A549 (cell line): ENCODE measurements at regions not wholly inside any gene's neighbourhood (a gene's known extent, or its start where the extent isn't known, plus 50 kb on each side); places are given as distances from the start of the nearest gene placed in this dataset.

ENCODE experiments used
- ATAC-seq, 2 experiments: fragments of 200-7000 bp in 1 of 2; fragments of >200 bp in 1 of 2; cut with Nextera tagmentation in 1 of 2; cut with Tn5 transposase in 1 of 2; 3 replicates each; pipeline versions ENCODE4 v1.8.0 to v1.9.1; 2018 to 2020; ENCODE audit warnings: mild to moderate bottlenecking in 1 of 2, moderate library complexity in 1 of 2
- CTCF ChIA-PET: fragments of 300-600 bp; sonication (Branson Sonifier 250); formaldehyde crosslinking; extraction: SDS; loops from one replicate; lab custom pipeline; 2021; ENCODE audit warnings: antibody characterized with exemption, inconsistent platforms; lab: Yijun Ruan, JAX
- POLR2A ChIA-PET: fragments of 350-600 bp; formaldehyde crosslinking; extraction: SDS; loops from one replicate; lab custom pipeline; 2021; ENCODE audit warnings: antibody characterized with exemption, inconsistent platforms; lab: Yijun Ruan, JAX
- DNase-seq, 2 experiments: peaks; one replicate each; pipeline versions ENCODE4 v3.0.0 to v3.0.0-alpha.2; 2011 to 2016; ENCODE audit warnings: low read depth in 1 of 2, low spot score in 1 of 2
- FAIRE-seq: peaks from 2 replicates; lab custom pipeline; 2011; peaks lifted over from hg19 to GRCh38; lab: Jason Lieb, UNC
- H3K27ac ChIP-seq, 2 experiments: fragments of >200 bp; sonication (Bioruptor Twin); formaldehyde crosslinking; 3 replicates each; pipeline ENCODE4 v1.5.1; 2016 to 2017
- H3K4me1 ChIP-seq: fragments of >200 bp; sonication (Bioruptor Twin); formaldehyde crosslinking; 3 replicates; pipeline ENCODE4 v1.6.1; 2016
- H3K4me2 ChIP-seq: fragments of >200 bp; sonication (Bioruptor Twin); formaldehyde crosslinking; 3 replicates; pipeline ENCODE4 v1.6.1; 2016
- H3K4me3 ChIP-seq: fragments of >200 bp; sonication (Bioruptor Twin); formaldehyde crosslinking; 3 replicates; pipeline ENCODE4 v1.5.1; 2016
- H3K9me3 ChIP-seq: fragments of >200 bp; sonication (Bioruptor Twin); formaldehyde crosslinking; 3 replicates; pipeline ENCODE4 v1.6.1; 2016
- CBX2 ChIP-seq: fragments of 200-600 bp; sonication (generic); IDR thresholded peaks from 2 replicates; pipeline ENCODE4 v1.6.1; 2016; ENCODE audit warnings: low read depth, mild to moderate bottlenecking, borderline replicate concordance
- CBX8 ChIP-seq: fragments of 200-600 bp; sonication (generic); IDR thresholded peaks from 2 replicates; pipeline ENCODE4 v1.6.1; 2016
- CHD2 ChIP-seq: fragments of 150-350 bp; IDR thresholded peaks from 2 replicates; pipeline ENCODE4 v1.6.1; 2014; ENCODE audit warnings: low read length; ENCODE audit not compliant: partially characterized antibody
- CHD4 ChIP-seq: fragments of 200-600 bp; sonication (generic); IDR thresholded peaks from 2 replicates; pipeline ENCODE4 v1.6.1; 2016; ENCODE audit warnings: antibody characterized with exemption, mild to moderate bottlenecking, borderline replicate concordance
- CTCF ChIP-seq: fragments of >200 bp; sonication (Bioruptor Twin); formaldehyde crosslinking; IDR thresholded peaks from 3 replicates; pipeline ENCODE4 v1.5.1; 2016
- E2F6 ChIP-seq: IDR thresholded peaks from 2 replicates; pipeline ENCODE4 v1.6.1; 2012; ENCODE audit warnings: low read depth, borderline replicate concordance
- EHMT2 ChIP-seq: fragments of 200-600 bp; sonication (generic); IDR thresholded peaks from 2 replicates; pipeline ENCODE4 v1.6.1; 2016; ENCODE audit warnings: antibody characterized with exemption, low read depth, mild to moderate bottlenecking, moderate library complexity
- ELK1 ChIP-seq: fragments of 150-350 bp; IDR thresholded peaks from 2 replicates; pipeline ENCODE4 v1.6.1; 2014; ENCODE audit warnings: low read depth, mild to moderate bottlenecking, low read length
- EP300 ChIP-seq, 2 experiments: fragments of >200 bp; sonication (Bioruptor Twin); formaldehyde crosslinking; IDR thresholded peaks; 2 replicates in 1 of 2; 3 replicates in 1 of 2; pipeline ENCODE4 v1.6.1; 2016 to 2017
- FOSL2 ChIP-seq, 2 experiments: fragments of 450-650 bp in 1 of 2; fragments of >200 bp in 1 of 2; sonication (Bioruptor Twin) in 1 of 2; formaldehyde crosslinking; IDR thresholded peaks; 2 replicates each; pipeline versions ENCODE4 v1.5.0 to v1.6.1; 2016 to 2020; ENCODE audit warnings: mild to moderate bottlenecking in 1 of 2, moderate library complexity in 1 of 2
- GATA3 ChIP-seq: IDR thresholded peaks from 2 replicates; pipeline ENCODE4 v1.6.1; 2012; ENCODE audit warnings: borderline replicate concordance
- HES2 ChIP-seq: fragments of >200 bp; sonication (Bioruptor Twin); formaldehyde crosslinking; IDR thresholded peaks from 2 replicates; pipeline ENCODE4 v1.6.1; 2016
- HMGXB4 ChIP-seq: fragments of 250-450 bp; sonication (Bioruptor Pico); IDR thresholded peaks from 2 replicates; pipeline ENCODE4 v1.5.0; 2021; ENCODE audit warnings: mild to moderate bottlenecking, moderate library complexity, borderline replicate concordance
- HOXA7 ChIP-seq: fragments of 250-450 bp; sonication (Bioruptor Pico); IDR thresholded peaks from 2 replicates; pipeline ENCODE4 v1.5.0; 2020; ENCODE audit warnings: mild to moderate bottlenecking, moderate library complexity
- HOXB5 ChIP-seq: fragments of 250-450 bp; sonication (Bioruptor Pico); IDR thresholded peaks from 2 replicates; pipeline ENCODE4 v1.5.0; 2020; ENCODE audit warnings: mild to moderate bottlenecking, moderate library complexity
- JUN ChIP-seq, 2 experiments: fragments of >200 bp; sonication (Bioruptor Twin); formaldehyde crosslinking; IDR thresholded peaks; 2 replicates in 1 of 2; 3 replicates in 1 of 2; pipeline ENCODE4 v1.6.1; 2016 to 2017
- JUNB ChIP-seq: fragments of >200 bp; sonication (Bioruptor Twin); formaldehyde crosslinking; IDR thresholded peaks from 2 replicates; pipeline ENCODE4 v1.6.1; 2016
- KDM5A ChIP-seq: fragments of 200-600 bp; sonication (generic); IDR thresholded peaks from 2 replicates; pipeline ENCODE4 v1.6.1; 2016; ENCODE audit warnings: antibody characterized with exemption, mild to moderate bottlenecking
- MYC ChIP-seq: IDR thresholded peaks from 2 replicates; pipeline ENCODE4 v1.6.1; 2012; ENCODE audit warnings: mild to moderate bottlenecking, inconsistent platforms, low read length, improper control_type of control experiment, borderline replicate concordance
- PHF8 ChIP-seq: fragments of 200-600 bp; sonication (generic); IDR thresholded peaks from 2 replicates; pipeline ENCODE4 v1.6.1; 2016; ENCODE audit warnings: low read depth, mild to moderate bottlenecking, antibody characterized with exemption, moderate library complexity, borderline replicate concordance
- POLR2AphosphoS2 ChIP-seq: conservative IDR thresholded peaks from 2 replicates; pipeline ENCODE4 v1.6.1; 2012; ENCODE audit warnings: low read length, improper control_type of control experiment, inconsistent platforms
- RCOR1 ChIP-seq: fragments of 150-350 bp; IDR thresholded peaks from 2 replicates; pipeline ENCODE4 v1.6.1; 2014; ENCODE audit warnings: antibody characterized with exemption, low read length, low read depth
- ZFP36 ChIP-seq: fragments of 450-650 bp; IDR thresholded peaks from 2 replicates; pipeline ENCODE4 v1.6.1; 2014; ENCODE audit warnings: borderline replicate concordance; ENCODE audit not compliant: partially characterized antibody
- ZSCAN20 ChIP-seq: fragments of 250-450 bp; sonication (Bioruptor Pico); IDR thresholded peaks from 2 replicates; pipeline ENCODE4 v1.8.0; 2022; ENCODE audit warnings: mild to moderate bottlenecking, moderate library complexity
- WGBS: methylation state at CpG from one replicate; pipeline ENCODE4 v1.1.6; 2017; ENCODE audit errors: missing lambda C conversion rate; 5-methylcytosine and 5-hydroxymethylcytosine counted together

GRCh38 chr11:86153439-86153838 is 84.6 kb upstream of the PICALM start:
- ChIA-PET POLR2A (no interaction called here), CTCF (interaction anchor here (0.6 kb wide), 1 partner anchor 111 kb away, joined by 3 read pairs; no protein-coding TSS in a partner anchor)
- TF ChIP-seq GATA3 (no peak), ZFP36 (no peak), POLR2AphosphoS2 (no peak), MYC (no peak), FOSL2 (IDR thresholded peaks at IDR 0.05) (no peak), FOSL2 (CRISPR knock-in tag; IDR thresholded peaks at IDR 0.05) (no peak), RCOR1 (no peak), JUNB (no peak), EP300 (IDR thresholded peaks at IDR 0.05) (no peak), ZSCAN20 (CRISPR knock-in tag) (no peak), HOXA7 (CRISPR knock-in tag) (no peak), CHD4 (no peak), E2F6 (no peak), PHF8 (no peak), CBX8 (no peak)
- FAIRE-seq (no peak), DNase-seq (no peak), ATAC-seq (no peak)
- 12% methylated on average over 1 of the region's 1 CpG for WGBS
- Histone ChIP-seq H3K4me2 (no peak overlapping the region), H3K4me1 (peaks cover 15% of the 10 kb centered on the region), H3K27ac (no peak overlapping the region), H3K4me3 (no peak overlapping the region), H3K9me3 (no peaks in the 10 kb centered on the region)

GRCh38 chr11:86152901-86153300 is 84.0 kb upstream of the PICALM start:
- no peak for ATAC-seq
- no peak overlapping the region; a peak in 1 of 6 replicates for H3K27ac ChIP-seq

More at GRCh38 chr11:86152901-86153300, 84.0 kb upstream of the PICALM start:
- CTCF ChIA-PET = no interaction called here
- Histone ChIP-seq H3K4me3 (no peak overlapping the region), H3K9me3 (no peaks in the 10 kb centered on the region), H3K4me1 (peaks cover 15% of the 10 kb centered on the region), H3K4me2 (no peak overlapping the region)
- TF ChIP-seq CTCF (no peak), HES2 (no peak), HMGXB4 (CRISPR knock-in tag) (no peak), PHF8 (no peak), JUN (IDR thresholded peaks at IDR 0.05) (no peak), HOXB5 (CRISPR knock-in tag) (no peak), EHMT2 (no peak), ELK1 (no peak), KDM5A (no peak), JUNB (no peak), CBX2 (no peak), ZFP36 (no peak), CHD2 (no peak)
- no peak for FAIRE-seq
- DNase-seq = no peak
- WGBS = 86% methylated on average over 2 of the region's 2 CpGs
- POLR2A ChIA-PET = no interaction called here
